ENCODE measurements at regions not wholly inside any gene's neighbourhood (a gene's known extent, or its start where the extent isn't known, plus 50 kb on each side); places are given as distances from the start of the nearest gene placed in this dataset.
"Not testable (repeated sequence)": the region's sequence is repeated elsewhere in the genome, so short reads cannot be mapped to it uniquely, and the experiment has no call there.

DNA sequence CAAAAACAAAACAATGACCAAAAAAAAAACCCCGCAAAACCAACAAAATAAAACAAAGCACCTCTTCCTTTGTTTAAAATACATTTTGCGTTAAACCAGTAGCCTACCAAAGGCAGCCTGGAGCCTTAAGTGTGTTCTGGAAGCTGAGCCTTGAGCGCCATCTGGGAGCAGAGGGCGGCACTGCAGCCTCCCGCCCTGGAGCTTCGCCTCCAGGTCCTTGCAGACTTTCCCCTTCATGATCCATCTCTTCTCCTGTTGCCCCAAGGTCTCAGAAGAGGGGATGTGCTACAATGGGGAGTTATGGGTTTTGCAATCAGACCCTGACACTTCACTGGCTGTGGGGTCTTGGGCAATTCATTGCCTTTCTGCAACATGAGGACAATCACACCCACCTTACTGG is 204.9 kb downstream of the NPIPA8 start:
- TF ChIP-seq, protein P1, sequence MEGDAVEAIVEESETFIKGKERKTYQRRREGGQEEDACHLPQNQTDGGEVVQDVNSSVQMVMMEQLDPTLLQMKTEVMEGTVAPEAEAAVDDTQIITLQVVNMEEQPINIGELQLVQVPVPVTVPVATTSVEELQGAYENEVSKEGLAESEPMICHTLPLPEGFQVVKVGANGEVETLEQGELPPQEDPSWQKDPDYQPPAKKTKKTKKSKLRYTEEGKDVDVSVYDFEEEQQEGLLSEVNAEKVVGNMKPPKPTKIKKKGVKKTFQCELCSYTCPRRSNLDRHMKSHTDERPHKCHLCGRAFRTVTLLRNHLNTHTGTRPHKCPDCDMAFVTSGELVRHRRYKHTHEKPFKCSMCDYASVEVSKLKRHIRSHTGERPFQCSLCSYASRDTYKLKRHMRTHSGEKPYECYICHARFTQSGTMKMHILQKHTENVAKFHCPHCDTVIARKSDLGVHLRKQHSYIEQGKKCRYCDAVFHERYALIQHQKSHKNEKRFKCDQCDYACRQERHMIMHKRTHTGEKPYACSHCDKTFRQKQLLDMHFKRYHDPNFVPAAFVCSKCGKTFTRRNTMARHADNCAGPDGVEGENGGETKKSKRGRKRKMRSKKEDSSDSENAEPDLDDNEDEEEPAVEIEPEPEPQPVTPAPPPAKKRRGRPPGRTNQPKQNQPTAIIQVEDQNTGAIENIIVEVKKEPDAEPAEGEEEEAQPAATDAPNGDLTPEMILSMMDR (IDR thresholded peaks at IDR 0.05; ENCODE audit: unreplicated experiment), result peak; percentile 31
- intact Hi-C loops (cut with micrococcal nuclease); H3K27ac Mint-ChIP-seq (ENCODE audit: low read depth, unreplicated experiment); H3K9me3 Mint-ChIP-seq (ENCODE audit: unreplicated experiment); H3K27me3 Mint-ChIP-seq (ENCODE audit: insufficient read depth, unreplicated experiment); BruUV-seq (replicated peaks); H3K4me1 Mint-ChIP-seq (ENCODE audit: insufficient read depth, unreplicated experiment); CTCF ChIA-PET; H3K4me3 Mint-ChIP-seq (ENCODE audit: unreplicated experiment); DNase-seq (ENCODE audit: unreplicated experiment); H3K36me3 Mint-ChIP-seq (ENCODE audit: insufficient read depth, unreplicated experiment); POLR2A ChIA-PET: not testable (repeated sequence)

DNA sequence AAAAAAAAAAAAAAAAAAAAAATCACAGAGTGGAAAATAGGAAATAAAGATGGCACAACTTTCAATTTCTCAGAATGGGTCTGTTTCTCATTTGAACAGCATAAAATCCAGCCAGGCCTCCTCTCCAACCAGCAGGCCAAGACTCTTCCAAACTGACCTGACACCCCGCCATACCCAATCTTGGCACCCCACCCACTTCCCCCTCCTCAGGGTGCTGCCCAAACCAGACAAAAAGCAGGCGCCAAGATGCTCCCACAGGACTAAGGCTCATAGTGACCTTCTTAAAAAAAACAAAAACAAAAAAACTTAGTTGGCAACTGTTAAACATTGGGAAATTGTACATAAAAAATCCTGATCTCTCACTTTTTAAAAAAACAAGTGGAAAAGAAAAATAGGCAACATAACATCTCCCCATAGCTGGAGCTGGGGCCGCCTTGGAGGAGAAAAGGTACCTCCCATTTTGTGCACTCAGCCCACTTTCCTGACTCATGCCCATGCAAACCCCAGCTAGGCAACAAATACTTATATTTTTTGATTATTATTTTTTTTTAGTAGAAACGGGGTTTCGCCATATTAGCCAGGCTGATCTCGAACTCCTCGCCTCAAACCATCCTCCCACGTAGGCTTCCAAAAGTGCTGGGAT is 205.9 kb downstream of the NPIPA8 start:
- H3K4me1 Mint-ChIP-seq (ENCODE audit: insufficient read depth, unreplicated experiment); DNase-seq (ENCODE audit: unreplicated experiment); H3K9me3 Mint-ChIP-seq (ENCODE audit: unreplicated experiment); H3K4me3 Mint-ChIP-seq (ENCODE audit: unreplicated experiment); H3K27ac Mint-ChIP-seq (ENCODE audit: low read depth, unreplicated experiment); H3K36me3 Mint-ChIP-seq (ENCODE audit: insufficient read depth, unreplicated experiment); BruUV-seq (replicated peaks); POLR2A ChIA-PET; H3K27me3 Mint-ChIP-seq (ENCODE audit: insufficient read depth, unreplicated experiment); intact Hi-C loops (cut with micrococcal nuclease); CTCF ChIA-PET: not testable (repeated sequence)

DNA sequence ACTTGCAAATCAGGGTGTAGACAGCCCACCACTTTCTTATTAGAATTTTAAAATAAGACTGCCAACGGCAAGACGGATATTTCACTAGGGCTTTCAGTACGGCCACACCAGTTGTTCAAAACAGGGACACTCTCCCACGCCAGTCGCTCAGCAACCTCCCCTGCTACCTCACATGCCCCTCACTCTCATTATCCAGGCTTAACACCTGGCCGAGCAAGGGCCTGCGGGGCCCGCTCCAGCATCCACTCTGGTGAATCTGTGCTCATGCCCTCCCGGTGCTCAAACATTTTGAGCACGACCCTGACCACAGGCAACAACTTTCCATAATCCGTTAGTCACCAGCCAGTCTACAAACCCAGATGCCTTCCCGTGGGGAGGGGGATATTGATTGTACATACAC is 209.5 kb downstream of the NPIPA8 start:
- POLR2A ChIA-PET, result not testable (repeated sequence)

DNA sequence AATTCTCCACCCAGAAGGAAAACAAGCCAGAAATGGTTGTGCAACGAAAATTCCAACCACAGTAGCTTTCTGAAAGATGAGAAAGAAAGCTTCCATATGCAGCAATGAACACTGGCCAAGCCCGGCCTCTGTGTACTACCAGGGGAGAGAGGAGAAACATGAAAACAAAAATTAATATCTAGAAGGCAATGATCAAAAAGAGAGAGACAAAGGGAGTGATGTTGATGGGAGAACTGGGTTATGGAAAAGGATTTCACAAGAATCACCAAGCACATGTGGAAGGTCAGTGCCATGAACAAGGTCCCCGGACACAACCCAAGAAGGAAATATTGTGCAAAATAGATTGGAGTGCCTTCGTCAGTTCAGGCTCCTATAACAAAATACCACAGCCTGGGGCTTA is 217.4 kb downstream of the NPIPA8 start:
- POLR2A ChIA-PET; CTCF ChIA-PET; BruUV-seq (replicated peaks); H3K36me3 Mint-ChIP-seq (ENCODE audit: insufficient read depth, unreplicated experiment); H3K27me3 Mint-ChIP-seq (ENCODE audit: insufficient read depth, unreplicated experiment); DNase-seq (ENCODE audit: unreplicated experiment); H3K4me3 Mint-ChIP-seq (ENCODE audit: unreplicated experiment); H3K9me3 Mint-ChIP-seq (ENCODE audit: unreplicated experiment); H3K27ac Mint-ChIP-seq (ENCODE audit: low read depth, unreplicated experiment); H3K4me1 Mint-ChIP-seq (ENCODE audit: insufficient read depth, unreplicated experiment); intact Hi-C loops (cut with micrococcal nuclease): not testable (repeated sequence)

More for the DNA sequence above, 209.5 kb downstream of the NPIPA8 start:
- intact Hi-C loops (cut with micrococcal nuclease); H3K36me3 Mint-ChIP-seq (ENCODE audit: insufficient read depth, unreplicated experiment); H3K4me3 Mint-ChIP-seq (ENCODE audit: unreplicated experiment); BruUV-seq (replicated peaks); H3K9me3 Mint-ChIP-seq (ENCODE audit: unreplicated experiment); H3K27ac Mint-ChIP-seq (ENCODE audit: low read depth, unreplicated experiment); H3K27me3 Mint-ChIP-seq (ENCODE audit: insufficient read depth, unreplicated experiment); H3K4me1 Mint-ChIP-seq (ENCODE audit: insufficient read depth, unreplicated experiment); DNase-seq (ENCODE audit: unreplicated experiment); CTCF ChIA-PET: not testable (repeated sequence)

DNA sequence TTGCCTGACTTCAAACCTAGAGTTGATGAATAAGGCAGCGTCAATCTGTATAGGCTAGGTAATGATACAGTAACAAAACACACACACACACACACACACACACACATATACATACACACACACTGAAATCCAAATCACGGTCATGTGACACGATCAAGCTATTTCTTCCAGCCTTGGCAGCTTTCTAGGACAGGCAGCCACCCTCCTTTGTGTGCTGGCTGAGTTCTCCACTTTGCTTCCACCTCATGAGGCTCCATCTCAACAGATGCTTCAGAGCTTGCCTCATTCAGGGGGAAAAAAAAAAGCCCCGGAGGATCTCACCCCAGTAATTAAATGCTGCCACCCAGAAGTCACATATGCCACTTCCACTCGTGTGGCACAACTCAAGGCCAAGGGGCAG is 217.9 kb downstream of the NPIPA8 start:
- POLR2A ChIA-PET; CTCF ChIA-PET; H3K4me1 Mint-ChIP-seq (ENCODE audit: insufficient read depth, unreplicated experiment); intact Hi-C loops (cut with micrococcal nuclease); H3K4me3 Mint-ChIP-seq (ENCODE audit: unreplicated experiment); H3K27me3 Mint-ChIP-seq (ENCODE audit: insufficient read depth, unreplicated experiment); H3K9me3 Mint-ChIP-seq (ENCODE audit: unreplicated experiment); DNase-seq (ENCODE audit: unreplicated experiment); H3K36me3 Mint-ChIP-seq (ENCODE audit: insufficient read depth, unreplicated experiment); H3K27ac Mint-ChIP-seq (ENCODE audit: low read depth, unreplicated experiment); BruUV-seq (replicated peaks): not testable (repeated sequence)

DNA sequence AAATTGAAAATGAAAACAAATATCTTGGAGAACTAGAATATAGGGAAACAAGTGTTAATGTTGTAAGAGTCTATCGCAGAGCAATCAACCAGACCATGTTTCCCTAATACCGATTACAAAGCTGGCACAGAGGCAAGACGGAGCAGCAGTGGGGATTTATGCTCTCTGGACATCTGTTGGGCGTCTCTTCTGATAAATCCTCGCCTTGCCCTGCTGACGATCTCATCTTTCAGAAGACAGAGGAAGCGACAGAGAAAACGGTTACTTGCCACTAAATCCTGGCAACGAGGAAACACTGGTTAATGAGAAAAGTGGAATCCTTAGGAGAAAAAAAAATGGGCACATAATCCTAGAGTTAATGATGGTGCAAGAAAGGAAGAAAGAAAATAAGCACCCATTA is 218.5 kb downstream of the NPIPA8 start:
- H3K36me3 Mint-ChIP-seq (ENCODE audit: insufficient read depth, unreplicated experiment); H3K4me1 Mint-ChIP-seq (ENCODE audit: insufficient read depth, unreplicated experiment): not testable (repeated sequence)

DNA sequence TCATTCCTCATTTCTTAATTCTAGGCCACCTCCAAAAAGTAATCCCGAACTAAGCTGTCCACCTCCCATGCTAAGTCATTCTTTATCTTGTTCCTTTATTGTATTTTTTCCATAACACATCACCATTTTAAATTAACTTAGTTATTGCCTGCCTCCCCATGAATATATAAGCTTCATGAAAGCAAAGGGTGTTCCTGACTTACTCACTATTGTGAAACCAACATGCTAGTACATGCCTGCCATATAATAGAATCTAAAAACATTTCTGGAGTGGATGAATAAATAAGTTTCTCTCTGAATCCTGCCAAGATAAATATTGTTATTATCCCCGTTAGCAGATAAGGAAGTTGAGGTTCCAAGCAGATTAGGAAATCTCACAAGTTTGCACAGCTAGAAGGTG is 232.1 kb downstream of the NPIPA8 start:
- H3K4me3 Mint-ChIP-seq (ENCODE audit: unreplicated experiment); CTCF ChIA-PET; POLR2A ChIA-PET; H3K27me3 Mint-ChIP-seq (ENCODE audit: insufficient read depth, unreplicated experiment); H3K4me1 Mint-ChIP-seq (ENCODE audit: insufficient read depth, unreplicated experiment); H3K36me3 Mint-ChIP-seq (ENCODE audit: insufficient read depth, unreplicated experiment); BruUV-seq (replicated peaks); H3K9me3 Mint-ChIP-seq (ENCODE audit: unreplicated experiment); intact Hi-C loops (cut with micrococcal nuclease); H3K27ac Mint-ChIP-seq (ENCODE audit: low read depth, unreplicated experiment): not testable (repeated sequence)
- DNase-seq (ENCODE audit: unreplicated experiment), result peak; percentile 21

More for the DNA sequence above, 218.5 kb downstream of the NPIPA8 start:
- H3K27ac Mint-ChIP-seq (ENCODE audit: low read depth, unreplicated experiment); CTCF ChIA-PET; H3K27me3 Mint-ChIP-seq (ENCODE audit: insufficient read depth, unreplicated experiment); DNase-seq (ENCODE audit: unreplicated experiment); BruUV-seq (replicated peaks); intact Hi-C loops (cut with micrococcal nuclease); H3K4me3 Mint-ChIP-seq (ENCODE audit: unreplicated experiment); H3K9me3 Mint-ChIP-seq (ENCODE audit: unreplicated experiment); POLR2A ChIA-PET: not testable (repeated sequence)

DNA sequence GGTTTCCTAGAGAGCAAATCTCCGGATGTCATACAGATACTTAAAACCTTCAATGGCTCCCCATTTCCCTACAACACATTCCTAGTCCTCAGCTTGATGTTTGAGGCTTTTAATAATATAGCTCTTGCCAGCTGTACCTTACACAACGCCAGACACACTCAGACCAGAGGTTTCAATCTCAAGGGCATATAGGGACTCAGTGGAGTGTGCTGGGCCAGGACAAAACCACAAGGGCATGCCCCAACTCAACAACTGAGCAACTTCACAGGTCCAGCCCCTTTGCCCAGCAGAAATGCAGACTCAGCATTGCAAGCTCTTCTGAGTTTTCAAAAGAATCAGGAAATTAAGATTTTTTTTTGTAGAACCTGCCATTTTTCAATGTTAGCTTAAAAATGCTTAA is 235.5 kb downstream of the NPIPA8 start:
- CTCF ChIA-PET; H3K9me3 Mint-ChIP-seq (ENCODE audit: unreplicated experiment): not testable (repeated sequence)

DNA sequence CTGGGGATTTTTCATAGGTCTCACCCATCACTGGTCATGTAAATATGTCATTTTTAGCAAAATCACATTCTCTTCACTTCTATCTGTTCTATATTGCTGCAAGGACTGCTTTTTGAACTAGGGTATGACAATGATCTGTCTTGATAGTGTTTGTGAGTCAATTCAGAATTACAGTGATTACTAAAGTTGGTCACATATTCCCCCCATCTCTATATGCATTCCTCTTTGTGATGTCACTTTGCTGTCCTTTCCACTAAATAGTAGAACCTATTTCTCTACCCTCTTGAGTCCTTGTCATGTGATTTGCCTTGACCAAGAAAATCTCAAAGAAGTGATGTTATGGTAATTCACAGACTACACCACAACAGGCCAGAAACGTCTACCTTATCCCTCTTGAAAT is 243.9 kb downstream of the NPIPA8 start:
- CTCF ChIA-PET; H3K27ac Mint-ChIP-seq (ENCODE audit: low read depth, unreplicated experiment): not testable (repeated sequence)

More for the DNA sequence above, 235.5 kb downstream of the NPIPA8 start:
- POLR2A ChIA-PET; H3K4me1 Mint-ChIP-seq (ENCODE audit: insufficient read depth, unreplicated experiment); BruUV-seq (replicated peaks); H3K4me3 Mint-ChIP-seq (ENCODE audit: unreplicated experiment); H3K27me3 Mint-ChIP-seq (ENCODE audit: insufficient read depth, unreplicated experiment); H3K36me3 Mint-ChIP-seq (ENCODE audit: insufficient read depth, unreplicated experiment); intact Hi-C loops (cut with micrococcal nuclease); H3K27ac Mint-ChIP-seq (ENCODE audit: low read depth, unreplicated experiment); DNase-seq (ENCODE audit: unreplicated experiment): not testable (repeated sequence)

More for the DNA sequence above, 243.9 kb downstream of the NPIPA8 start:
- BruUV-seq (replicated peaks); H3K4me1 Mint-ChIP-seq (ENCODE audit: insufficient read depth, unreplicated experiment); intact Hi-C loops (cut with micrococcal nuclease); DNase-seq (ENCODE audit: unreplicated experiment); H3K36me3 Mint-ChIP-seq (ENCODE audit: insufficient read depth, unreplicated experiment); H3K27me3 Mint-ChIP-seq (ENCODE audit: insufficient read depth, unreplicated experiment); H3K4me3 Mint-ChIP-seq (ENCODE audit: unreplicated experiment); POLR2A ChIA-PET: not testable (repeated sequence)
- H3K9me3 Mint-ChIP-seq (ENCODE audit: unreplicated experiment), result peaks cover 12% of the 10 kb centered on the region

All from MCF 10A (cell line).